H9 (cell line): ENCODE measurements at regions not wholly inside any gene's neighbourhood (a gene's known extent, or its start where the extent isn't known, plus 50 kb on each side); places are given as distances from the start of the nearest gene placed in this dataset.

Source experiments
- DNase-seq: peaks from one replicate; pipeline ENCODE4 v3.0.0-alpha.2; 2017
- H2AFZ ChIP-seq: one replicate; pipeline ENCODE4 v1.6.1; 2013; ENCODE audit warnings: mild to moderate bottlenecking, low read length, control low read depth, moderate library complexity
- H2AK5ac ChIP-seq: 2 replicates; pipeline ENCODE4 v1.6.1; 2013; ENCODE audit warnings: low read length, control low read depth, mixed read lengths; ENCODE audit not compliant: insufficient read length
- H2BK120ac ChIP-seq: one replicate; pipeline ENCODE4 v1.6.1; 2013; ENCODE audit warnings: low read depth, mild to moderate bottlenecking, low read length, control low read depth, inconsistent platforms; ENCODE audit not compliant: poor library complexity, severe bottlenecking
- H2BK12ac ChIP-seq: 2 replicates; pipeline ENCODE4 v1.6.1; 2013; ENCODE audit warnings: low read length, control low read depth, mixed read lengths, low read depth; ENCODE audit not compliant: insufficient read length
- H2BK15ac ChIP-seq: 2 replicates; pipeline ENCODE4 v1.6.1; 2013; ENCODE audit warnings: low read depth, low read length, control low read depth
- H2BK20ac ChIP-seq: one replicate; pipeline ENCODE4 v1.6.1; 2013; ENCODE audit warnings: low read depth, mild to moderate bottlenecking, low read length, control low read depth, inconsistent platforms; ENCODE audit not compliant: poor library complexity, severe bottlenecking
- H2BK5ac ChIP-seq: 2 replicates; pipeline ENCODE4 v1.6.1; 2013; ENCODE audit warnings: low read length, control low read depth, mixed read lengths; ENCODE audit not compliant: insufficient read length
- H3K14ac ChIP-seq: 2 replicates; pipeline ENCODE4 v1.6.1; 2013; ENCODE audit warnings: low read length, control low read depth; ENCODE audit not compliant: insufficient read depth
- H3K18ac ChIP-seq: 2 replicates; pipeline ENCODE4 v1.6.1; 2013; ENCODE audit warnings: low read depth, mild to moderate bottlenecking, mixed read lengths, low read length, control low read depth; ENCODE audit not compliant: insufficient read length
- H3K23ac ChIP-seq: 2 replicates; pipeline ENCODE4 v1.6.1; 2013; ENCODE audit warnings: low read length, control low read depth, mixed read lengths, low read depth; ENCODE audit not compliant: insufficient read length
- H3K23me2 ChIP-seq: 2 replicates; pipeline ENCODE4 v1.6.1; 2013; ENCODE audit warnings: low read depth, mild to moderate bottlenecking, mixed read lengths, low read length, control low read depth; ENCODE audit not compliant: insufficient read length, poor library complexity, severe bottlenecking
- H3K27ac ChIP-seq: 2 replicates; pipeline ENCODE4 v1.5.1; 2013; ENCODE audit warnings: low read length, control low read depth, mixed read lengths, low read depth; ENCODE audit not compliant: insufficient read length
- H3K27me3 ChIP-seq: 2 replicates; pipeline ENCODE4 v1.6.1; 2013; ENCODE audit warnings: low read length, control low read depth, inconsistent platforms; ENCODE audit not compliant: insufficient read depth
- H3K4ac ChIP-seq: 2 replicates; pipeline ENCODE4 v1.6.1; 2013; ENCODE audit warnings: low read depth, mild to moderate bottlenecking, control low read depth, inconsistent platforms, low read length, moderate library complexity
- H3K4me1 ChIP-seq: 2 replicates; pipeline ENCODE4 v1.6.1; 2013; ENCODE audit warnings: low read length, control low read depth, inconsistent platforms; ENCODE audit not compliant: insufficient read depth
- H3K4me2 ChIP-seq: 2 replicates; pipeline ENCODE4 v1.6.1; 2013; ENCODE audit warnings: low read length, control low read depth, mixed read lengths; ENCODE audit not compliant: insufficient read length, insufficient read depth
- H3K56ac ChIP-seq: 2 replicates; pipeline ENCODE4 v1.6.1; 2013; ENCODE audit warnings: low read depth, mild to moderate bottlenecking, mixed read lengths, low read length, control low read depth; ENCODE audit not compliant: insufficient read length
- H3K79me1 ChIP-seq: 2 replicates; pipeline ENCODE4 v1.6.1; 2013; ENCODE audit warnings: low read depth, mild to moderate bottlenecking, moderate library complexity, low read length, control low read depth, inconsistent platforms; ENCODE audit not compliant: insufficient read depth, poor library complexity, severe bottlenecking
- H3K79me2 ChIP-seq: 2 replicates; pipeline ENCODE4 v1.6.1; 2013; ENCODE audit warnings: low read length, control low read depth, inconsistent platforms; ENCODE audit not compliant: insufficient read depth
- H3K9ac ChIP-seq: 2 replicates; pipeline ENCODE4 v1.6.1; 2013; ENCODE audit warnings: low read length, control low read depth, mixed read lengths; ENCODE audit not compliant: insufficient read length; ENCODE audit errors: extremely low read depth
- H3K9me3 ChIP-seq: one replicate; pipeline ENCODE4 v1.6.1; 2013; ENCODE audit warnings: low read depth, low read length, inconsistent platforms; ENCODE audit not compliant: control insufficient read depth
- H3T11ph ChIP-seq: one replicate; pipeline ENCODE4 v1.6.1; 2013; ENCODE audit warnings: mild to moderate bottlenecking, low read length, control low read depth, inconsistent platforms
- H4K20me1 ChIP-seq: one replicate; pipeline ENCODE4 v1.6.1; 2013; ENCODE audit not compliant: control insufficient read depth, insufficient read length, insufficient read depth
- H4K5ac ChIP-seq: 2 replicates; pipeline ENCODE4 v1.6.1; 2013; ENCODE audit warnings: low read depth, mild to moderate bottlenecking, mixed read lengths, low read length, control low read depth; ENCODE audit not compliant: insufficient read length
- H4K8ac ChIP-seq: replicated peaks from 2 replicates; pipeline ENCODE4 v1.6.1; 2013; ENCODE audit warnings: low read length, control low read depth, mixed read lengths, low read depth; ENCODE audit not compliant: insufficient read length
- H4K91ac ChIP-seq: 2 replicates; pipeline ENCODE4 v1.6.1; 2013; ENCODE audit warnings: low read depth, mild to moderate bottlenecking, moderate library complexity, mixed read lengths, low read length, control low read depth; ENCODE audit not compliant: insufficient read length
- H3K27ac Mint-ChIP-seq, 3 experiments: 2 replicates in 2 of 3; 3 replicates in 1 of 3; pipeline ENCODE4 v1.8.0; 2020 to 2021; ENCODE audit warnings: mixed read lengths in 3 of 3, mild to moderate bottlenecking in 1 of 3, moderate library complexity in 1 of 3
- H3K27me3 Mint-ChIP-seq: 2 replicates; pipeline ENCODE4 v1.8.0; 2021; ENCODE audit warnings: low read depth, mild to moderate bottlenecking, moderate library complexity, mixed read lengths
- H3K36me3 Mint-ChIP-seq, 3 experiments: 2 replicates in 2 of 3; 3 replicates in 1 of 3; pipeline ENCODE4 v1.8.0; 2020 to 2021; ENCODE audit warnings: low read depth in 3 of 3, mixed read lengths in 3 of 3; ENCODE audit not compliant: insufficient read depth in 1 of 3
- H3K4me1 Mint-ChIP-seq, 2 experiments: 2 replicates each; pipeline ENCODE4 v1.8.0; 2020; ENCODE audit warnings: mixed read lengths in 2 of 2
- H3K4me3 Mint-ChIP-seq, 2 experiments: 2 replicates in 1 of 2; 3 replicates in 1 of 2; pipeline ENCODE4 v1.8.0; 2020 to 2021; ENCODE audit warnings: mild to moderate bottlenecking in 2 of 2, mixed read lengths in 2 of 2, moderate library complexity in 1 of 2
- H3K9me3 Mint-ChIP-seq, 2 experiments: 2 replicates in 1 of 2; 3 replicates in 1 of 2; pipeline ENCODE4 v1.8.0; 2020; ENCODE audit warnings: mild to moderate bottlenecking in 2 of 2, mixed read lengths in 2 of 2, moderate library complexity in 1 of 2
- CTCF ChIP-seq: fragments of 200-600 bp; sonication (generic); conservative IDR thresholded peaks from 3 replicates; pipeline ENCODE4 v1.8.0; 2021; ENCODE audit warnings: antibody characterized with exemption, mild to moderate bottlenecking
- WGBS: extraction: QIAGEN DNeasy Blood & Tissue Kit; methylation state at CpG from one replicate; pipeline ENCODE4 v1.1.7; 2013; ENCODE audit warnings: missing lambda C conversion rate, low lambda C conversion rate, mixed read lengths; ENCODE audit not compliant: insufficient read length; ENCODE audit errors: extremely low coverage; 5-methylcytosine and 5-hydroxymethylcytosine counted together

GRCh38 chr17:69860142-69860680 is 214.8 kb upstream of the KCNJ16 start:
- H2BK12ac ChIP-seq, result no peak overlapping the region
- no peak overlapping the region for H3K14ac ChIP-seq
- no peaks in the 10 kb centered on the region for H3K27me3 Mint-ChIP-seq
- WGBS, result no CpG with 5 or more reads among the region's 3 CpGs
- peaks cover 6 to 12% of the 10 kb centered on the region in 2 experiments for H3K9me3 Mint-ChIP-seq
- no peak overlapping the region for H2AK5ac ChIP-seq
- no peaks in the 10 kb centered on the region for H3K4me1 Mint-ChIP-seq
- no peak overlapping the region for H3K56ac ChIP-seq
- H3T11ph ChIP-seq, result no peak overlapping the region
- no peak overlapping the region for H2BK20ac ChIP-seq
- H3K4ac ChIP-seq, result no peak overlapping the region
- no peaks in the 10 kb centered on the region for H3K27me3 ChIP-seq
- no peak overlapping the region for H3K4me3 Mint-ChIP-seq
- H3K9ac ChIP-seq, result no peak overlapping the region
- no peak overlapping the region for H3K18ac ChIP-seq
- no peaks in the 10 kb centered on the region for H3K79me1 ChIP-seq
- no peak overlapping the region for H3K23ac ChIP-seq
- no peak overlapping the region for H3K4me2 ChIP-seq
- H3K79me2 ChIP-seq, result no peaks in the 10 kb centered on the region
- no peak overlapping the region for H3K27ac Mint-ChIP-seq
- peaks cover 4 to 8% (median 5%) of the 10 kb centered on the region in 3 experiments for H3K36me3 Mint-ChIP-seq
- H3K9me3 ChIP-seq, result no peaks in the 10 kb centered on the region
- no peak overlapping the region for H2BK5ac ChIP-seq
- H2BK15ac ChIP-seq, result no peak overlapping the region
- H4K5ac ChIP-seq, result no peak overlapping the region
- no peak overlapping the region for H4K8ac ChIP-seq
- H4K20me1 ChIP-seq, result no peaks in the 10 kb centered on the region
- no peak for DNase-seq
- H2AFZ ChIP-seq, result no peak overlapping the region
- no peak overlapping the region for H2BK120ac ChIP-seq
- no peaks in the 10 kb centered on the region for H3K23me2 ChIP-seq
- TF ChIP-seq CTCF, result no peak
- no peak overlapping the region for H4K91ac ChIP-seq
- no peak overlapping the region for H3K27ac ChIP-seq
- no peaks in the 10 kb centered on the region for H3K4me1 ChIP-seq
